ENCODE measurements at regions not wholly inside any gene's neighbourhood (a gene's known extent, or its start where the extent isn't known, plus 50 kb on each side); places are given as distances from the start of the nearest gene placed in this dataset.
"Not testable (repeated sequence)": the region's sequence is repeated elsewhere in the genome, so short reads cannot be mapped to it uniquely, and the experiment has no call there.

GRCh38 chr14:27739657-27740156 lies 1026.9 kb upstream of the FOXG1 start:
- H2AFZ ChIP-seq (ENCODE audit: insufficient read depth, low read depth, low read length, poor library complexity, severe bottlenecking) = no peak overlapping the region
- H3K4me1 ChIP-seq (ENCODE audit: control insufficient read depth in 2 of 2, insufficient read depth in 2 of 2, low read length in 2 of 2) = no peaks in the 10 kb centered on the region
- H3K9ac ChIP-seq (ENCODE audit: low read length) = no peak overlapping the region
- no peak overlapping the region for H3K4me3 ChIP-seq (ENCODE audit: control extremely low read depth in 1 of 5, extremely low read depth in 1 of 5, insufficient read depth in 1 of 5, low read depth in 2 of 5, low read length in 4 of 5)
- POLR2A ChIA-PET = no interaction called here
- H3K79me2 ChIP-seq (ENCODE audit: control insufficient read depth, insufficient read depth, low read length) = no peaks in the 10 kb centered on the region
- WGBS (ENCODE audit: insufficient coverage) = no CpG with 5 or more reads among the region's 1 CpG
- H3K27ac Mint-ChIP-seq = no peak overlapping the region
- no peak for DNase-seq
- no peak for ATAC-seq (ENCODE audit: low read depth)
- no peak overlapping the region for H3K4me2 ChIP-seq (replicated peaks; ENCODE audit: low read depth, low read length, poor library complexity, severe bottlenecking)
- no peaks in the 10 kb centered on the region for H3K27me3 Mint-ChIP-seq
- H3K9me3 Mint-ChIP-seq (ENCODE audit: insufficient read depth) = peaks cover 11% of the 10 kb centered on the region
- intact Hi-C loops (cut with micrococcal nuclease) = no loop called here
- H3K27ac ChIP-seq (ENCODE audit: low read length in 2 of 2) = no peak overlapping the region
- H4K20me1 ChIP-seq (ENCODE audit: control insufficient read depth, insufficient read depth, low read length, poor library complexity, severe bottlenecking) = no peaks in the 10 kb centered on the region
- H3K27me3 ChIP-seq (replicated peaks in 1 of 4; ENCODE audit: control extremely low read depth in 1 of 4, control insufficient read depth in 3 of 4, insufficient read depth in 4 of 4, low read length in 3 of 4) = no peaks in the 10 kb centered on the region
- TF ChIP-seq EZH2 (IDR thresholded peaks at IDR 0.05; ENCODE audit: borderline replicate concordance, insufficient read depth, low read depth, low read length, poor library complexity, severe bottlenecking) (no peak), CTCF (IDR thresholded peaks at IDR 0.05) (no peak)
- CTCF ChIA-PET = no interaction called here
- H3K9me3 ChIP-seq (ENCODE audit: control extremely low read depth in 1 of 3, control insufficient read depth in 2 of 3, insufficient read depth in 1 of 3, low read length in 2 of 3) = no peaks in the 10 kb centered on the region
- no peaks in the 10 kb centered on the region for H3K36me3 ChIP-seq (replicated peaks in 1 of 2; ENCODE audit: control extremely low read depth in 1 of 2, control insufficient read depth in 1 of 2, extremely low read depth in 1 of 2, insufficient read depth in 2 of 2, low read length in 1 of 2)
- no peak overlapping the region for H3K4me3 Mint-ChIP-seq
- no peaks in the 10 kb centered on the region for H3K4me1 Mint-ChIP-seq

GRCh38 chr14:27750114-27750513 lies 1016.5 kb upstream of the FOXG1 start:
- POLR2A ChIA-PET = no interaction called here
- Histone ChIP-seq H3K36me3 (replicated peaks in 1 of 2; ENCODE audit: control extremely low read depth in 1 of 2, control insufficient read depth in 1 of 2, extremely low read depth in 1 of 2, insufficient read depth in 2 of 2, low read length in 1 of 2) (no peaks in the 10 kb centered on the region), H4K20me1 (ENCODE audit: control insufficient read depth, insufficient read depth, low read length, poor library complexity, severe bottlenecking) (no peaks in the 10 kb centered on the region), H3K4me3 (ENCODE audit: control extremely low read depth in 1 of 5, extremely low read depth in 1 of 5, insufficient read depth in 1 of 5, low read depth in 2 of 5, low read length in 4 of 5) (no peak overlapping the region), H3K4me2 (replicated peaks; ENCODE audit: low read depth, low read length, poor library complexity, severe bottlenecking) (no peak overlapping the region), H3K9ac (ENCODE audit: low read length) (no peak overlapping the region), H3K27me3 (replicated peaks in 1 of 4; ENCODE audit: control extremely low read depth in 1 of 4, control insufficient read depth in 3 of 4, insufficient read depth in 4 of 4, low read length in 3 of 4) (no peaks in the 10 kb centered on the region), H3K79me2 (ENCODE audit: control insufficient read depth, insufficient read depth, low read length) (no peaks in the 10 kb centered on the region), H2AFZ (ENCODE audit: insufficient read depth, low read depth, low read length, poor library complexity, severe bottlenecking) (no peak overlapping the region), H3K9me3 (ENCODE audit: control extremely low read depth in 1 of 3, control insufficient read depth in 2 of 3, insufficient read depth in 1 of 3, low read length in 2 of 3) (no peaks in the 10 kb centered on the region), H3K27ac (ENCODE audit: low read length in 2 of 2) (no peak overlapping the region), H3K4me1 (ENCODE audit: control insufficient read depth in 2 of 2, insufficient read depth in 2 of 2, low read length in 2 of 2) (no peaks in the 10 kb centered on the region)
- Mint-ChIP-seq H3K9me3 (ENCODE audit: insufficient read depth) (no peaks in the 10 kb centered on the region), H3K4me3 (no peak overlapping the region), H3K4me1 (no peaks in the 10 kb centered on the region), H3K27me3 (no peaks in the 10 kb centered on the region), H3K27ac (no peak overlapping the region)
- intact Hi-C loops (cut with micrococcal nuclease) = no loop called here
- CTCF ChIA-PET = no interaction called here
- TF ChIP-seq EZH2 (IDR thresholded peaks at IDR 0.05; ENCODE audit: borderline replicate concordance, insufficient read depth, low read depth, low read length, poor library complexity, severe bottlenecking) (no peak), CTCF (IDR thresholded peaks at IDR 0.05) (no peak)
- ATAC-seq (ENCODE audit: low read depth) (no peak), DNase-seq (no peak)
- WGBS (ENCODE audit: insufficient coverage) = 93% methylated on average over 2 of the region's 4 CpGs

- H4K20me1 ChIP-seq (ENCODE audit: control insufficient read depth, insufficient read depth, low read length, poor library complexity, severe bottlenecking); H3K27me3 ChIP-seq (replicated peaks in 1 of 4; ENCODE audit: control extremely low read depth in 1 of 4, control insufficient read depth in 3 of 4, insufficient read depth in 4 of 4, low read length in 3 of 4); POLR2A ChIA-PET; DNase-seq; H2AFZ ChIP-seq (ENCODE audit: insufficient read depth, low read depth, low read length, poor library complexity, severe bottlenecking); H3K27ac ChIP-seq (ENCODE audit: low read length in 2 of 2); H3K4me3 Mint-ChIP-seq; H3K4me1 ChIP-seq (ENCODE audit: control insufficient read depth in 2 of 2, insufficient read depth in 2 of 2, low read length in 2 of 2); H3K9ac ChIP-seq (ENCODE audit: low read length); ATAC-seq (ENCODE audit: low read depth); H3K36me3 ChIP-seq (replicated peaks in 1 of 2; ENCODE audit: control extremely low read depth in 1 of 2, control insufficient read depth in 1 of 2, extremely low read depth in 1 of 2, insufficient read depth in 2 of 2, low read length in 1 of 2); H3K27me3 Mint-ChIP-seq; H3K9me3 ChIP-seq (ENCODE audit: control extremely low read depth in 1 of 3, control insufficient read depth in 2 of 3, insufficient read depth in 1 of 3, low read length in 2 of 3); H3K27ac Mint-ChIP-seq; H3K79me2 ChIP-seq (ENCODE audit: control insufficient read depth, insufficient read depth, low read length); H3K4me2 ChIP-seq (replicated peaks; ENCODE audit: low read depth, low read length, poor library complexity, severe bottlenecking); H3K4me3 ChIP-seq (ENCODE audit: control extremely low read depth in 1 of 5, extremely low read depth in 1 of 5, insufficient read depth in 1 of 5, low read depth in 2 of 5, low read length in 4 of 5); CTCF ChIA-PET; H3K9me3 Mint-ChIP-seq (ENCODE audit: insufficient read depth); H3K4me1 Mint-ChIP-seq; intact Hi-C loops (cut with micrococcal nuclease): not testable (repeated sequence)
- WGBS (ENCODE audit: insufficient coverage) = no CpG with 5 or more reads among the region's 4 CpGs
These were observed 1008.9 kb upstream of the FOXG1 start for GRCh38 chr14:27757642-27758041.
